ENCODE measurements at regions not wholly inside any gene's neighbourhood (a gene's known extent, or its start where the extent isn't known, plus 50 kb on each side); places are given as distances from the start of the nearest gene placed in this dataset.

DNA sequence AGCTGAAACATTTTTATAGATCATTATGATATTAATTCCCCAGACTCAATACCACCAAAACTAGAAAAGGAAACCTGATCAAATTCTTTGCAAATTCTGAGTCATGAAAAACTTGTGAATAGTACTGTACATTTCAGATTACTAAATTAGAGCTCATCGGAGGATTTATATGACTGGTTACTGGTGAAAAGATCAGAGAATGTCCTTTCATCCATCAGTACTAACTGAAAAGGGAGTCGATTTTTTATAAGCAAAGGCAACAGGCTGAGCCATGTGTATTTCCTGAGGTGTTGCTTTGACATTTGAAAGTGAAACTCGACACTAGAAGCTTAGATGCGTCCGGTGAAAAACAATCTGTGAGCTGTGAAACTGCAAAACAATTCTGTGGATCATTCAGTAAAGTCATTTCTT is 155.7 kb downstream of the TNFSF18 start:
- no peak for DNase-seq

DNA sequence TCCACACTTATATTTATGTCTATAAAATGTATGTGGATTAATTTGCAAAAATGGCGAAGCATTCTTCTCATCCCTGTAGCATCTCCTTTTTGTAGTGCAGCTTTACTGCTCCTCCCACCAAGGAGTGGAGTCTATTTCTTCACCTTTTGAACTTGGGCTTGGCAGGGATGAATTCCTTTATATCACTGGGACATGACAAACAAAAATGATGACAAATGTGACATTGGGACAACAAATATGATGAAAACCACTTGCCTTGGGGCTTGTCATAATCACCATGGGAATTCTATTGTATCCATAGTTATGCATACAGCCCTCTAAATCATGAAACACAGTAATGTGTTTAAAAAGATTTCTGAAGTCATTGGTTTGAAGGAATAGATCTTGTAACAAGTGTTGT is 155.0 kb downstream of the TNFSF18 start:
- DNase-seq: no peak

DNA sequence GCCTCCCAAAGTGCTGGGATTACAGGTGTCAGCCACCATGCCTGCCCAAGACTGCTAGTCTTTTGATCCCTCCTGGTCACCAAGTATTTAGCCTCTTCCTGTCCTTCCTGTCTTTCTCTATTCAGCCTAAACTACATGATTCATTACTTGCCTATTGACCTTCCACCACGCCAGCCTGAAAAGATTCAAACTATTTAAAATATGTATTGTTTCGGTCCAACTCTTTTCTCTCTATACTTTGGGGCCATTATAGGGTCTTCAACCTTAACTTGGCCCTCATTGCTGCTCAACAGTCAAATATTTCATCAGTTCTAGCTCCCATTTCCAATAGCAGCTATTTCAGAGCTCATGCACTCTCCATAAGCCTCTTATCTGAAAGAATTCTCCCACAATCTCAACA is 153.0 kb downstream of the TNFSF18 start:
- DNase-seq: no peak

DNA sequence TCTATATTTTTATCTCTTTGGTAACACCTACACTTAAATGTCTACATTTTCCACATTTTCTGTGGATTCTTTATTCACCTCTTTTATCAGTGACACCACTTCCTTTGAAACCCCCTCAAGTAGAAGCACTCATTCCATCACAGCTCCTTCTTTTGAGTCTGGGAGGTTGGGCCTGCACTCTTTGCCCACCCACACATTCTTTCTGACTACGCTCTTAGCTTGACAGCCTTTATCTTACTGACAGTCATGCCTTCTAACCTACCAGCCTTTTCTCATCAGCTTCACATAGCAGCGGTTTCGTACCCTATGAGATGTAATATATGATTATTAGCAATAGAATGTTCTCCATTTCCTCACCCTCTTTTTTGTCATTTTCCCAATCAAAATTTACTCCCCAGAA is 151.9 kb downstream of the TNFSF18 start:
- no peak for DNase-seq

DNA sequence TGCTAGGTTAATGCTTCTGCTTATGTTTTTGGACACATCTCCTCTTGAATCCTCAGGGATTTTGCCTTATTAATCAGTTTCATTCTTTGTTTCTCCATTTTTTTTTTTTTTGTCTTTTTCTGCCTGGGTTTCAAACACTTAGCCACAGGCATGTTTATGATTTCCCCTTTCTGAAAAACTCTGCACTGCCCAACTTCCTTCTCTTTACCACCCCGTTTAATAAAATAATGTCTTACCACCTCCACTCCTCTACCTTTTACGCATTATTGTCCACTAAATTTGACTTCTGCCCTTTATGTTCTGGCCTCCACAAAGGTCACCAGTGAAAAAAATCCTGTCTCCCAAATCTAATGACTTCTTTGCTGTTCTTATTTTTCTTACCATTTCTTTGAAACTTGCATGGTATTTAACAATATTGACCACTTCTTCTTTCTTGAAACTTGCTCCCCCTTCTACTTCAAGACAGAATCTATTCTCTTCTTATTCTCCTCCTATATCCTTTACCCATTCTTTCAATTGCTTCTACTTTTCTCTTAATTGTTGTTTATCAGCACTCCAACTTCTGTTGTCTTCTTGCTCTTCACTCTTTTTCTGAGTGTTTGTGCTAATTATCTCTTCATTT is 150.3 kb downstream of the TNFSF18 start:
- DNase-seq: no peak

DNA sequence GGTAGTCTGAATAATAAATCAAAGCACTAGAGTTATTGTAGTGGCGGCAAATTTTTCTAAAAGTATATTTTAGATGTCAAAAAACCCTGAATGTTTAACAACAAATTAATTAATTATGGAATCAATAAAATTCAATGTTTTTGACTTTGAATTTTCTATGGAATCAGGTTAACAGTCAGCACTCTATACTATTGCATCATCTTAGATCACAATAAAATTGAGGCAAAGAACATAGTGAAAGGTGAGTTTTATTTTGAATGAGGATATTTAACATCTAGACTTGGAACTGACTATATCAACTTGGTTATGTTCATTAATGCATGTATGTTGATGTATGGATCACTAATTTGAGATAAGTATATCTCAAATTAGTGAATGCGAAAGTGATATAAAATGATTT is 148.5 kb downstream of the TNFSF18 start:
- no peak for DNase-seq

DNA sequence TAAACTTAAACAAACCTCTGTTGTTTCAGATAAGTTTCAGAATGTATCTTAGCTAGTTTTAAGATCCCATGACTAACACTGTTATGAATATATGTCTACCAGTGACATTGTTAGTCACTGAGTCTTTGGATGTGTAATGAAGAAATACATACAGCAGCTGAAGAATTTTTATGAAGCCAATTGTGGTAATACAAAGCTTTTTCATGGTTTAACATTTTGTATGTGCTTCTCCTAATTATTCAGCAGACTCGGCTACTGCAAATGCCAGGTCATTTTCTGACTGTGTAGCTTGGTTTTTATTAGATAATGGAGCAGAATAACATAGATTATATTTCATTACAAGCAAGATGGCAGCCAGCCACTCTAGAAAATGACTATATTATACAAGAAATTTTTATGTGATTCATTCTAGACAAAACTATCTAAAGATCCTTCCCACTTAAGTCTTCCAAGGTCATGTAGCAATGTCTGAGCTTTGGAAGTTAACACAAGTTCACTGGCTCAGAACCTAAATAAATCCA is 147.8 kb downstream of the TNFSF18 start:
- DNase-seq: no peak

DNA sequence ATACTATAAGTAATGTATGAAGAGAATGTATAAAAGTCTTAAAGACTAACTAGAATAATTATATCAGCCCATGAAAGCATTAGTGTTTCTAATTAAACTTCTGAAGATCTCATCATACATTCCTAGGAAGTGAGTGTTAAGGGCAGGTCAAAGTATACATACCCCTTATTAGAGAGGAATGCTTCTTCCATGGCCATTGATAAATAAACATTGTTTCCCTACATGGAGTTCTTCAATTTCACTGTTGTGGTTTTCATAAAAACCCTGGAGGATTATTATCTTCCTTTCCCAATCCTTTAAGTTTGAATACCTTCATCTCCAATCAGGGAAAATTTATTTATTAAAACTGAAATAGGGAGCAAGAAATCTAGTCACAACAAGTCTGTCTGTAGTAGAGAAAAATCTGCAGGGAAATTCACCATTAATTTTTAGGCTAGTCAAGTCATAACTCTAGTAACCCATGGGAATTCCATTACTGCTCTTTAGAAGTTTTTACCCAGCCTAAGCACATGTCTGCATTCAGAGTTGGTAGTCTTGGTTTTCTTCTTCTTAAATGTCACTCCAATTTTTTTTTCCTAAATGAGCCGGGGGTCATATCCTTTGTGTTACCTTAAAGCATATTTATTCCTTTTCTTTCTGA is 147.0 kb downstream of the TNFSF18 start:
- DNase-seq: no peak

DNA sequence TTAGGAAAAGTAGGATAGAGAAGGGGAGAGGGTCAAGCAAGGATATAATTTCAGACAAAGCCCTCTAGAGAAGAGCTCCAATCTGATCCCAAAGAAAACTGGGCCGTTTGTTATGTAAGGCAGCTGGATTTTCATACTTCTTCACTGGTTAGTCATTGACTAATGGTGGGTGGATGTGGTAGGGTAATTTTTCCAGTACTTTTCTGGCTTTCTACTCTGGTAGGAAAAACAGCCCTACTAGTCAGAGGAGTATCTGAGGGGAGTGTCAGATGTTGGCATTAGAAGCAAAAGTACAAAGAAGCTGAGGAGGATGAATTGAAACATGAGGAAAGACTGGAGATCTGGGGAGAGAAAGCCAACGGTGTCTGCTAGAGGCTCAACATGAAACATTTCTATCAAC is 145.3 kb downstream of the TNFSF18 start:
- no peak for DNase-seq

DNA sequence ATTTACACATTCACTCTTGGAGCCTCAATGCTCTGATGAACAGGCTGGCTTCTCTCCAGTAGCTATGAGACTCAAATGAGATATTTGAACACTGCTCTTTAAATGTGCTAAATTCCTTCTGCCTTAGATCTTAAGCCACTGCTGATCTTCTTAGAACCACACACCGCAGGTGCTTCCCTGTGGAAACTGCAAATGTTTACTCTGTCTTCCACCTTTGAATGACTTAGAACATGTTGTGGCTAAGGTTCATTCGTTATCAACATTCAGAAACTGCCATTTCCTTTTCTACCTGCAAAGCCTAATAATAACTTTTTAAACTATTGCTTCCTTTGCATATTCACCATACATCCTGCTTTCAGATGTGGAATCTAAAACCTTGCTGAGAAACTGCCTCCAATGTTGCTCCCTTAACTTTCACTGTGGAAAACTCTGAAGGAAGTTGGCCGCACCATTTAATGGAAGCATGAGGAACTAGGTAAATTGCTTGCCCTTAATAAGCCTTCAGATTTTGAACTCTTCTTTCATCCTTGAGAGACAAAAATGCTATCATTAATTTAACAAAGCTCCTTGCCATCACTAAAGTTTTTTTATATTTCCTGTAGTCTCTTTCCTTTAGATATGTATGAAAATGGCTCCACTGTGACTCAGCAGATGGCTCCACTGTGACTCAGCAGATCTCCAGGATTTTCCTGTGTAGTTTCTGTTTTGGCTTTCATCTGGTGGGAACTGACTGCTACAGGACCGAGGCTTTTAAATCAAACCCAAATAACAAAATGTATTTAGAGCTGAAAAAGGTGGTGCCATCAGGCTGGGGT is 143.8 kb downstream of the TNFSF18 start:
- DNase-seq: no peak

DNA sequence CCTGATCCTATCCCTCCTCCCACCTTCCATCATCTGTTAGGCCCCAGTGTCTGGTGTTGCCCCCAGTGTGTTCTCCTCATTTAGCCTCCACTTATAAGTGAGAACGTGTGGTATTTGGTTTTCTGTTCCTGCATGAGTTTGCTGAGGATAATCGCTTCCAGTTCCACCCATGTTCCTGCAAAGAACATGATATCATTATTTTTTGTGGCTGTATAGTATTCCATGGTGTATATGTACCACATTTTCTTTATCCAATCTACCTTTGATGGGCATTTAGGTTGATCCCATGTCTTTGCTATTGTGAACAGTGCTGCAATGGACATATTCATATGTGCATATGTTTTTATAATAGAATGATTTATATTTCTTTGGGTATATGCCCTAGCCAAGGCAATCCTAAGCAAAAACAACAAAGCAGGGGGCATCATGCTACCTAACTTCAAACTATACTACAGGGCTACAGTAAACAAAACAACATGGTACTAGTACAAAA is 142.9 kb downstream of the TNFSF18 start:
- no peak for DNase-seq

DNA sequence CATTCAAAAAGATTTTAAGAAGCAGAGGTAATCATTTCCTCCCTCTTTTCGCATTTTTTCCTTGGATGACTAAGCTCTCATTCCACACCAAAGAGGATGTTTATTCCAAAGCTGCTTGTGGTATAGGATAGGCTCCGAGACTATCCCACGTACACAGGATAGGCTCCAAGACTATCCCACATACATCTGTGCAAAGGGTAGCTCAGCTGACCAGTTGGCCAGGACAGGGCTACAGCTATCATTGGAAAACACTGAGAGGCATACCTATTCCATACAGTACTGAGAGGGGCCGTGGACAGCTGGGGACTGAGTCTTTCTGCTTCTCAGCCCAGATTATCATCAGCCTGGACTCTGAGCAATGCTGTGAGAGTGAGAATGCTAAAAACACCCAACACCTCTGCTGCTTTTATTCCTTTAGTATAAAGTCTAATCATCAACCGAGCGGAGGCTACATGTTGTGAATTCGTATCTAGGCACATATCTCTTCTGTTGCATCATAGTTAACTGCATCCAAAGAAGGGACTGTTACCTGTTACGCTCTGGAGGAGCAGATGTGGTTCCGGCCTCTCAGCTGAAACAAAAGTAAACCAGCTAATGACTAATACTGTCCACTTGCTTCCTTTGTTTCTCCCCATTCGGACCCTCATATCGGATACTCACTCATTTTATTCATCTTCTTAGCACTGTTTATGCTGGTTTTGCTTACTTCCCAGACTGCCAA is 141.0 kb downstream of the TNFSF18 start:
- DNase-seq: no peak

DNA sequence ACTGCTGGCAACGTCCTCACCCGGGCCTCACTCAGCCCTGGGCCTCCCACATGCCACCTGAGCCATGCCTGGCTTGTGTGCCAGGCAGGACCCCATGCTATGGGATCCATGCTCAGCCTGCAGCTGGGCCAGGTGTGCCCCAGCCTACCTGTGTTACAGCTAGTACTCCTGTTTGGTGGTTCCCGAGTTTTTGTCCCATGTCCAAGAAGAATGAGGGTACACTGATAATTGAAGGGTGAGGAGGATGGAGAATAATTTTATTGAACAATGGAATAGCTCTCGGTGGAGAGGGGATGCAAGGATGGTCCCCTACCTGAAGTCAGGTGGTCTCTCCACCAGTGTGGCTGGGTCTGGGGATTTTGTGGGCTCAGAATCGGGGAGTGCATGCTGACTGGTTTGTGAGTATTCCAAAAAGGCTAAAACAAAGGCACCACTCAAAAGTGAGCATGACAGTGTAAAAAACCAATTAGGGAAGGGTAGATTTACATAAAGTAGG is 137.9 kb downstream of the TNFSF18 start:
- no peak for DNase-seq

DNA sequence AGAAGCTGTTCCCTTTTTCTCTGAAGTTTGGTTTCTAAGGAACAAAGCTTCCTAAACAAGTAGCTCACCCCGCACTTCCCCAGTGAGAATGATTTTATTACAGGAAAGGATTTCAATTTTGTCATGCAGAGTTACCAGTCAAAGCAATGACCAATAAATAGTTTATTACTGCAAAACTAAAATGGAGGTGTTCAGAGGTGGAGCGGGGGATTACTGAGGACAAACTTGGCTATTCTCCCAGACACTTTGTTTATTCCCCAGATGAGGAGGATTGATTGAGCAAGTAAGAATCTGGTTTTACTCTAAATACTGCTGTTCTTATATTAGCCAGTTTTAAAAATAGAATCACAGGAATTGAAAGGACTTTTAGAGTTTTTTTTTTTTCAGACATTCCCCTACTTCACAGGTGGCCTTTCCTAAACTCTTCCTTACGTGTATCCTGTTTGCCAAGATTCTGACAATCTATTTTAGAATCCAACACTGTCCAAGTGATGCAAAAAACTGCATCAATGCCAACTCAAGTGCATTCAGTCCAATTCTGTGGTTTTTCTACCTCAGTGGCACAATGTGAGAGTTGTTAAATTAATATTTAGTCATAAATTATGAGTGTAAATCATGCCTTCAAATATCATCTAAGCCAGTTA is 136.1 kb downstream of the TNFSF18 start:
- no peak for DNase-seq

DNA sequence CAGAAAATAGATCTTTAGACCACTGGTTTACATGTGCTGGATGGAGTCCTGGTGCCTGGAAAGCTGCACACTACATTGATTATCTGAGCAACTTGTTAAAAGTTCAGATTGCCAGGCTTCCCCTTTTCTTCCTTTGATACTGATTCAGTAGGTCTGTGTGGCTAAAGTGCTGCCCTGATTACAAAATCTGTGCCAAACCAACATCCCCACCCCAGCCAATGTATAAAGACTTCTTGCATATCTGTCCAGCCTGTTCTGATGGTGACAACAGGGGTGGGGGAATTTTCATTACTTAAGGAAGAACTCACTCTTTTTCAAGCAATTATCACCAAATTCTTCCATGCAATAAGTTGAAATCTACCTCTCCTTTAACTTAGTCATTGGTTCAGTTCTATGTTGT is 135.5 kb downstream of the TNFSF18 start:
- no peak for DNase-seq

DNA sequence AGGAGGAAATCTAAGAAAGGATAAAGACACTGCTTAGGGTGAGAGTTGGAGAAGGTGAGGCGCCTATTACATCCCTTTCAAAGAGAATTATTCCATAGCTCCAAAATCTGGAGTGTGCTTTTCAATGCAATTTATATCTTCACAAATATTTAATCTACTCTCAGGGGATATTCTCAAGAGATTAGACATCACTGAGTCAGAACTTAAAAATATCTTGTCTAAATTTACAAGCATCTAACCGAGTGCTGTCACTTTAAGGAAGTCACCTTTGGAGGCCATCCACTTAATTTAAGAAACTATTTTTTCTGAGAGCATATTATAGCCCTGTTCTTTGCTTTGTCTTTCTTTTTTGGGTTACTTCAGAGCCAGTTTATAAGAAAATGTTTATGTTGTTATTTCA is 134.6 kb downstream of the TNFSF18 start:
- DNase-seq: no peak

DNA sequence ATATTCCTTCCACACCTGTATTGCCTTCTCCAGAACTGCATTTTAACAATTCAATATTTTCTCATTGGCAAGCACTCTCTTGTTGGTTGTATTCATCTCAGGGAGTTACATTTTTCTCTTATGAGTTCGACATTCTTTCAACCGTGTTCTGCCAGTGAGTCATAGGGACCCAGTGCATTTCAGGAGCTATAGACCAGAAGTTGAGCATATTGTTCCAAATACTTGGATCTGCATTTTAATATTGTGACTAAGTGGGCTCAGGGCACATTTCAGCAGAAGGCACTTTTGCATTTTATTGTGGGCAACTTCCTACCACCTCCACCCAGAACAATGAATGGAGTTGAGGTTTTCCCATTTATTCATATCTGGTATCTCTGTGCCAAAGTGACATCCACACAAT is 132.8 kb downstream of the TNFSF18 start:
- no peak for DNase-seq

DNA sequence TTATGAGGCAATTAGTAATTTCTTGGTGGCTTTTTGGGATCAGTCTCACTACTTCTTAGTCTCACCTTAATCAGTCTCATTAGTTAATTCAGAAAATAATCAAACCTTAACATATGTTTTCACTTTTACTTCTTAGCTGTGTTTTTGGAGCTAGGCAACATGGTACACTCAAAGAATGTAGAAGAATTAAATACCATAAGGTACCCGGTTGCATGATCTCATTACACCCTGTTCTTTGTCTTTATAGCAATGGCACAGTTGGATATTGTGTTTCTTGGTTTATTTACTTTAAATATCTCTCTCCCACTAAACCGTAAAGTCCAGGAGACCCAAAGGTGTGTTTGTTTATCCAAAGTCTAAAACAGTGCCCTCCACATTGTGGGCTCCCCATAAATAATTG is 132.3 kb downstream of the TNFSF18 start:
- DNase-seq: no peak

DNA sequence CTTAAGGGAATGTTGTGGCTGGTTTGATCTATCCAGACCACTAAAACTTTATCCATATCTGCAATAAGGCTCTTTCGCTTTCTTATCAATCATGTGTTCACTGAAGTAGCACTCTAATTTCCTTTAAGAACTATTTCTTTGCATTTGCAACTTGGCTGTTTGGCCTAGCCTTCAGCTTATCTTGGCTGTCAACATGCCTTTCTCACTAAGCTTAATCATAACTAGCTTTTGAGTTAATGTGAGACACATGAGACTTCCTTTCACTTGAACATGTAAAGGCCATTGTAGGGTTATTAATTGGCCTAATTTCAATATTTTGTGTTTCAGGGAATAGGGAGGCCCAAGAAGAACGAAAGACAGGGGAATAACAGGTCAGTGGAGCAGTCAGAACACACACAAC is 124.7 kb downstream of the TNFSF18 start:
- no peak for DNase-seq

DNA sequence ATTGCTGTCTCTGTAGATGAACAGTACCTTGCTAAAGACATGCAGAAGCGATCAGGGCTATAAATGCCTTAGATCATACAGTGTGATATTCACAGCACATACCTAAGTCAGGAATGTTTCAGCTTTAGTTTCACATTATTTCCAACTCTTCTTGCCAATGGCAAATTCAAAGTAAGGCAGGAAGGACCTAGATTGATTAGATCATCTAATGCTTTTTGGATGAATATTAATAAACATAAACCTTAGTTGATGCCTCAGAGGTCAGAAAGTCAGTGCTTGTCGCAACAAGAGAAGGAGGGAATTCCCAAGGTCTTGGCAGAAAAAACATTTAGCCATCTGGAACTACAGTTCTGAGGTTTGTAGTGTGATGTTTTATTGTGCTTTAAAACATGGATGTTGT is 122.3 kb downstream of the TNFSF18 start:
- DNase-seq: peak; percentile 27

DNA sequence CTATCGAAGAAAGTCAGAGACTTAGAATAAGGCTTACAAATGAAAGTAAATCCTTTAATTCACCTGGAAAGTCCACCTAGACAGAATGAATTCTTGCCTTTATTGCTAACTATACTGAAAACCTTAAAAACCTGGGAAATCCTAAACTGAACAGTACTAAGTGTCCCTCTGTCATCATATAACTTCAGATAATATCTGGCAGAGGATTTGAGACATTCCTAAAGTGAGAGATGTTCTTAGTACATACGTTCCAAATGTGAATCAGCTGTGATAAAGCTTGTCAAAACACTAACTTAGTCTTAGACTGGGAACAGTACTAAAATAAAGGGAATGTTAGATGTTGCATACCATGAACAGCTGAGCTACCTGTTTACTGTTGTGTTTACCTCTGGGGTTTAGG is 121.7 kb downstream of the TNFSF18 start:
- DNase-seq: no peak

DNA sequence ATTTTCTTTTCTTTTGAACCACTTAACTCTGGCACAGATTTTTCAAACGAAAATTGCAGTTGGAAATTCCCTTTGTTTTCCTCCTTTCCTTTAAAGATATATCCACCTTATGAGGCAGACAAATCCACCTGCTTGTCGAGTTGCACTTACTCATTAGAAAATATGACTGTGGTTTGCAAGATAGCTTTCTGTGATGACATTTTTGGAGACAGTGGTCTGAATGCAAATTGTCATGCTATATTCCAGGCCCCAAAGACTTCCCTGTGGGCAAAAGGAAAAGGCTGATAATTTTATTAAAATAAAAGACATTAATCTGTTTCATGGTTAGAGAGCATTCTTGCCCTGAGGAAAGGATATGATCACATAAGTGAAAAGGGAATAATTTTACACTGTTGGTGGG is 120.6 kb downstream of the TNFSF18 start:
- DNase-seq: no peak
